Central memory CD8-positive, alpha-beta T cell (primary cell): ENCODE measurements at regions not wholly inside any gene's neighbourhood (a gene's known extent, or its start where the extent isn't known, plus 50 kb on each side); places are given as distances from the start of the nearest gene placed in this dataset.

ENCODE experiments used
- ATAC-seq: fragments of 150-1000 bp; cut with Tn5 transposase; replicated peaks from 2 replicates; pipeline ENCODE4 v1.10.0; 2022; ENCODE audit warnings: mild to moderate bottlenecking, moderate FRiP score, moderate number of reproducible peaks; ENCODE audit not compliant: poor library complexity, severe bottlenecking; ENCODE audit errors: extremely low read depth
- DNase-seq, 2 donors: peaks; one replicate each; pipeline ENCODE4 v3.0.0; 2021; ENCODE audit warnings: low spot score in 2 of 2
- H3K27ac Mint-ChIP-seq: one replicate; pipeline ENCODE4 v1.8.0; 2022; ENCODE audit warnings: low read depth, mild to moderate bottlenecking, moderate library complexity, mixed read lengths
- H3K27me3 Mint-ChIP-seq: one replicate; pipeline ENCODE4 v1.8.0; 2022; ENCODE audit warnings: mixed read lengths
- H3K36me3 Mint-ChIP-seq: one replicate; pipeline ENCODE4 v1.8.0; 2022; ENCODE audit warnings: mild to moderate bottlenecking, moderate library complexity, mixed read lengths; ENCODE audit not compliant: insufficient read depth
- H3K4me1 Mint-ChIP-seq: one replicate; pipeline ENCODE4 v1.8.0; 2022; ENCODE audit warnings: mixed read lengths
- H3K4me3 Mint-ChIP-seq: one replicate; pipeline ENCODE4 v1.8.0; 2022; ENCODE audit warnings: mild to moderate bottlenecking, moderate library complexity, mixed read lengths
- H3K9me3 Mint-ChIP-seq: one replicate; pipeline ENCODE4 v1.8.0; 2022; ENCODE audit warnings: mixed read lengths

DNA sequence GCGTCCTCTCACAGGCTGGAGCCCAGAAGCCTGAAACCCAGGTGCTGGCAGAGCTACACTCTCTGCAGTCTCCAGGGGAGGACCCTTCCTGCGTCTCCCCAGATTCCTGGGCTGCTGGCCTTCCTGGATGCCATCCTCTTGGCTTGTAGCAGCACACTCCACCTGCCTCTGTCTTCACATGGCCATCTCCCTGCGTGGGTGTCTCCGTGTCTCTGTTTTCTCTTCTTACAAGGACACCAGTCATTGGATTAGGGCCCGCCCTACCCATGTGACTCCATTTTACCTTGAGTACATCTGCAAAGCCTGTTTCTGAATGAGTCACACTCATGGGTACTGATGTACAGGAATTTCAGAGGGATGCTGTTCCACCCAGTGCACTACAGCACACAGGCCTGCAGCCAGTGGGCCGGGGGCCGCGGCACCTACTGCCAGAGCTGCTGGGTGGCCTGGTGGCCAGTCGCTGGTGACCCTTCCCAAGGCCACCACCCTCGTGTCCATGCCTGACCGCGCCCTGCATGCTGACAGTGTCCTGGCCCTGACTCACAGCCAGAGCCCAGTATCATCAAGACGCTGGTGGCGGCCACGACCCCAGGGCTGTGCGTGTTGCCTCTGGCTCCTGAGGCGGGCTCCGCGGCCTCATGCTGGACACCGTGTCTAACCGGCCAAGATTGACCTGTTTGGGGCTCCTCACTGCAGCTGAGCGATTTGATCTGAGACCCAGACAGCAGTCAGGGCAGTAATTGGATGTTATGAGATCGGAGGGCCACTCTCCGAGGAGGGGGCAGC lies 63.6 kb upstream of the NKX1-1 start:
- no peaks in the 10 kb centered on the region for H3K27me3 Mint-ChIP-seq
- peaks cover 14% of the 10 kb centered on the region for H3K9me3 Mint-ChIP-seq
- H3K4me1 Mint-ChIP-seq, result no peaks in the 10 kb centered on the region
- no peak overlapping the region for H3K27ac Mint-ChIP-seq
- DNase-seq (no peak), ATAC-seq (no peak)
- H3K36me3 Mint-ChIP-seq, result no peaks in the 10 kb centered on the region
- no peak overlapping the region for H3K4me3 Mint-ChIP-seq

DNA sequence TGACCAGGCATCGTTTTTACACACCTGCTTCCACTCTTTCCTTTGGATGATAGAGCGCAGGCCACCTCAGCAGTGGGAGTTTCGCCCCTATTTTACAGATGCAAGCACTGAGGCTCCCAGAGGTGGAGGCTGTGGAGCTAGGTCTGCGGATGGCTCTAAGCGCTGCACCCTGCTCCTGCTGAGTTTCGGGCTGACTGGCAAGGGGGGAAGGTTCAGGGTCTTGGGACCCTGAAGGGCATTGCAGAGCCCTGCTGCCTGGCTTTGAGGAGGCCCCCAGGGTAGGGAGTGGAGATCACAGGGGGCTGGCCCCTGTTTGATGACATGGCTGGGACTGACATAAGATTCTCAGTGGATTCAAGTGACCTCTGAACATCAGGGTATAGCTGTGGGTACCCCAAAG lies 62.8 kb upstream of the NKX1-1 start:
- no peak for DNase-seq
- H3K9me3 Mint-ChIP-seq, result peaks cover 14% of the 10 kb centered on the region
- H3K4me3 Mint-ChIP-seq, result no peak overlapping the region
- no peaks in the 10 kb centered on the region for H3K27me3 Mint-ChIP-seq
- ATAC-seq, result no peak
- H3K4me1 Mint-ChIP-seq, result no peaks in the 10 kb centered on the region
- no peak overlapping the region for H3K27ac Mint-ChIP-seq
- no peaks in the 10 kb centered on the region for H3K36me3 Mint-ChIP-seq

DNA sequence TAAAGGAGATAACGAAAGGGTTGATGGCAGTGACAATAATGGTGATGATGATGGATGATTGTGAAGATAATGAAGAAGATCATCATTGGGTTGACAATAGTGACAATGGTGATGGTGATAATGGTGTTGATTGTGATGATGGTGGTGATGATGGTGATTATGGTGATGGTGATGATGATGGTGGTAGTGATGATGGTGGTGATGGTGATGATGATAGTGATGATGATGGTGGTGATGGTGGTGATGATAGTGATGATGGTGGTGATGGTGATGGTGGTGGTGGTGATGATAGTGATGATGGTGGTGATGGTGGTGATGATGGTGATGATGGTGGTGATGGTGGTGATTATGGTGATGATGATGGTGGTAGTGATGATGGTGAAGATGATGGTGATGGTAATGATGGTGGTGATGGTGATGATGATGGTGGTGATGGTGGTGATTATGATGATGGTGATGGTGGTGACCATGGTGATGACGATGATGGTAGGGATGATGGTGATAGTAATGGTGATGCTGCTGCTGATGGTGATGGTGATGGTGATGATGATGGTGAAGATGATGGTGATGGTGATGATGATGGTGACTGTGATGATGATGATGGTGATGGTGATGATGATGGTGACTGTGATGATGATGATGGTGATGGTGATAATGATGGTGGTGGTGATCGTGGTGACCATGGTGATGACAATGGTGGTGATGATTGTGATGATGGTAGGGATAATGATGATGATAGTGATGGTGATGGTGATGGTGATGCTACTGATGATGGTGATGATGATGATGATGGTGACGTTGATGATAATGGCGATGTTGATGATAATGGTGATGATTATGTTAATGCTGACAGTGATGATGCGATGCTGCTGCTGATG lies 61.6 kb upstream of the NKX1-1 start:
- peaks cover 14% of the 10 kb centered on the region for H3K9me3 Mint-ChIP-seq
- no peaks in the 10 kb centered on the region for H3K27me3 Mint-ChIP-seq
- ATAC-seq (no peak), DNase-seq (no peak)
- H3K36me3 Mint-ChIP-seq, result no peaks in the 10 kb centered on the region
- H3K27ac Mint-ChIP-seq, result no peak overlapping the region
- no peaks in the 10 kb centered on the region for H3K4me1 Mint-ChIP-seq
- no peak overlapping the region for H3K4me3 Mint-ChIP-seq

DNA sequence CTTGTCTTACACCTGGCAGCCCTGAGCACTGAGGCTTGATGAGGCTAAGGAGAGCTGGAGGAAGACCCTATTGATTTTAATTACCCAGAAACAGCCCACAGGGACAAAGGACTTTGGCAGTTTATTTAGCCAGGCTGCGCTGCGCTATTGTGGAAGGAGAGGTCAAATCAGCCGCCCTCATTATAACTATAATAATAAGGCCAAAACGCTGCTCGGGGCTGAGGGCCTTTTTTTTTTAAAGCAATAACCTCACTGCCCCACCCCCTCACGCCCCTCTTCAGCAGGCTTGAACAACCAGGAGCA lies 60.6 kb upstream of the NKX1-1 start:
- Mint-ChIP-seq H3K4me1 (no peaks in the 10 kb centered on the region), H3K36me3 (no peaks in the 10 kb centered on the region), H3K27me3 (peaks cover 7% of the 10 kb centered on the region), H3K4me3 (no peak overlapping the region), H3K27ac (no peak overlapping the region), H3K9me3 (peaks cover 14% of the 10 kb centered on the region)
- no peak for DNase-seq
- ATAC-seq, result no peak

DNA sequence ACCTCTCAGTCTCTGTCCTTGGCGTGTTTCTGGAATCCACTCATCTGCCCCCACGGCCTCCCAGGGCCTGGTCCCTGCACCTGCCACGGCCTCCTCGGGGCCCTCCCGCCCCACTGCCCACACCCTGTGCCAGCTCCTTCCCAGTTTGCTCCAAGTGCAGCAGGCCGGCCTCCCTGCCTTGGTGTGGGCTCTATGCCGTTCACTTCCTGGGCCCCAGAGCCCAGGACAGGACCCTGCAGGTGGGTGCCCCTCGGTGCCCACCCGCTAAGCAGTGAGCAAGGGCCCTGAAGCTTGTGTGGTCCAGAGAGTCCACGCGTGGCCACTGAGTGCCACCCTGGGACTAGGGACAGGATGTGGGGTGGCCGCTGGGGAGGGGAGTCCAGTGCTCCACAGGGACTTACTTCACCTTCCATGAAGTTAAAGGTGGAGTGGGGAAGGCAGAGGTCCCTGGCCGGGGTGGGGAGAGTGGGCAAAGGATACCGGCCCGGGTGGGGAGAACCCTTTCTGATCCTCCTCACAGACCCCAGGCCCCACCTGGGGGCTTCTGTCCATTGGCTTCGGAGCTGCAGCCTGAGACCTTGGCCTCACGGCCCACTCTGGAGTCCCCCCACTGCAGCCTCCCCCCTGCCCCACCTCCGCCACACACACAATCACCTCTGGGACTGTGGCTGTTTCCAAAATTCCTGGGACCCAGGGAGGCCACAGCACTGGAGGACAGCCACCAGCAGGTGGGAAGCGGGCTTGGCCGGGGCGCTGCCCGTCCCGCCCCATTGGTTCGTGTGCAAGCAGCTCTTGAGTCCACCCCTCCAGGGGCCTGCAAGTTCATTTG lies 60.0 kb upstream of the NKX1-1 start:
- H3K36me3 Mint-ChIP-seq, result no peaks in the 10 kb centered on the region
- H3K4me3 Mint-ChIP-seq, result no peak overlapping the region
- H3K9me3 Mint-ChIP-seq, result peaks cover 14% of the 10 kb centered on the region
- peaks cover 13% of the 10 kb centered on the region for H3K27me3 Mint-ChIP-seq
- H3K27ac Mint-ChIP-seq, result no peak overlapping the region
- H3K4me1 Mint-ChIP-seq, result no peaks in the 10 kb centered on the region
- DNase-seq (no peak), ATAC-seq (no peak)

DNA sequence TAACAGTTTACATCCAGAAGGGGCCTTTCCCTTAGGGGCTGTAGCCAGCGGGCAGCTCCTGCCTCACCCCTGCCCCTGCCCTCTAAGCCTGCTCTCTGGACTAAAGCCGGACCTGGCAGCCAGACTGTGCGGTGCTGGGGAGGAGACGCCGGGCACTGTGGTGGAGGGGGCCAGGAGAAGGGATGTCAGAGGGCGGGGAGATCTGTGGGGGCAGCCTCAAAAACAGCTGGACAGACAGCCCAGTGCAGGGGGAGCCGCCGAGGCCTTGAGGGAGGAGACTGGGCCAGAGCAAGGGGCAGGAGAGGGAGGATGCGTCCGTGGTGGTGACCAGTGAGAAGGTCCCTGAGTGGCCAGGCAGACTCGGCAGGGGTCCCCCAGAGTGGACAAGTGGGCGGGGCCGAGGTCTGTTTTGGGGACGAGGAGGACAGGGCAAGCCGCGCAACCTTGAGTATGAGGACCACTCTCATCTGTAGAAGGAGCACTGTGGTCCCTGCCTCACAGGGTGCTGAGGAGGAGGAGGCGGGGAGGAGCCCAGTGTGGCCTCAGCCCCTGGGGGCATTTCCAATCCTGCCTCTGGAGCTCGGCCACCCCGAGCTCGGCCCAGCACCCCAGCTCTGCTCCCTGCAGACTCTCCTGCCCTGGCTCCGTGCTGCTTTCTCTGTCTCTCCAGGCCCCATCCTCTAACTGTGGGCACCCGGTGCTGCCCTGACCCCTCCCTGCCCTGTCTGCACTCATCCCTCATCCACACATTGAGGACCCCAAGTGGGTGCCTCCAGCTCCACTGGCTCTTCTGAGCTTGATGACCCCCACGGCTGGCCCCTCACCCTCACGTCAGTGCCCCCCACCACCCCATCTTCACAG lies 59.2 kb upstream of the NKX1-1 start:
- Mint-ChIP-seq H3K4me3 (no peak overlapping the region), H3K4me1 (no peaks in the 10 kb centered on the region), H3K9me3 (peaks cover 14% of the 10 kb centered on the region), H3K27ac (no peak overlapping the region), H3K36me3 (no peaks in the 10 kb centered on the region), H3K27me3 (peaks cover 21% of the 10 kb centered on the region)
- DNase-seq, result no peak
- ATAC-seq, result no peak

DNA sequence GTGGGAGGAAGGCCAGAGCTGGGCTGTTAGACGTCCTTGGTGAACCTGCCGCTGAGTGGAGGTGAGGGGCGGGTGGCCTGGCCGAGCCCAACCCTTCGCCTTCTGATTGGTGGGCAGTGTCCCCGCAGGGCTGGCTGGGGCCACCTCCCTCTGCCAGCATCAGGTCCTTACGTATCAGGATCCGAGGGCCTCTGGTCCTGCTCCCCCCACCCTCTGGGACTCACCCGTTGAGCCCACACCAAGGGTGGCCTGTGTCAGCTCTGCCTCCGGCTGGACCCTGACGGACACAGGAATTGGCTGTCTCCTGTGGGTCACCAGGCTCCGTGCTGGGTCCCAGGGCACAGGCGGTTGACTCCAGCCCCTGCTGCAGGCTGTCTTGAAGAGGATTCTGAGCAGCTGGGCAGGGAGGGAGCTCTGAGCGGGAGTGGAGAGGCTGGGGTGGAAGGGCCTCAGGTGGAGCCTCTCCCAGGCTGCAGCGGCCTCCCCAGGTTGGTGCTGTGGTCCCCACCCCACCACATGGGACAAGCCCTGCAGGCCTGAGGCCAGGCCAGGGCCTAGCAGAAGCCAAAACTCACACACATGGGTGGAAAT lies 58.4 kb upstream of the NKX1-1 start:
- DNase-seq (no peak), ATAC-seq (no peak)
- H3K4me3 Mint-ChIP-seq, result no peak overlapping the region
- H3K9me3 Mint-ChIP-seq, result peaks cover 14% of the 10 kb centered on the region
- no peaks in the 10 kb centered on the region for H3K4me1 Mint-ChIP-seq
- H3K36me3 Mint-ChIP-seq, result no peaks in the 10 kb centered on the region
- H3K27me3 Mint-ChIP-seq, result peaks cover 28% of the 10 kb centered on the region
- no peak overlapping the region for H3K27ac Mint-ChIP-seq

DNA sequence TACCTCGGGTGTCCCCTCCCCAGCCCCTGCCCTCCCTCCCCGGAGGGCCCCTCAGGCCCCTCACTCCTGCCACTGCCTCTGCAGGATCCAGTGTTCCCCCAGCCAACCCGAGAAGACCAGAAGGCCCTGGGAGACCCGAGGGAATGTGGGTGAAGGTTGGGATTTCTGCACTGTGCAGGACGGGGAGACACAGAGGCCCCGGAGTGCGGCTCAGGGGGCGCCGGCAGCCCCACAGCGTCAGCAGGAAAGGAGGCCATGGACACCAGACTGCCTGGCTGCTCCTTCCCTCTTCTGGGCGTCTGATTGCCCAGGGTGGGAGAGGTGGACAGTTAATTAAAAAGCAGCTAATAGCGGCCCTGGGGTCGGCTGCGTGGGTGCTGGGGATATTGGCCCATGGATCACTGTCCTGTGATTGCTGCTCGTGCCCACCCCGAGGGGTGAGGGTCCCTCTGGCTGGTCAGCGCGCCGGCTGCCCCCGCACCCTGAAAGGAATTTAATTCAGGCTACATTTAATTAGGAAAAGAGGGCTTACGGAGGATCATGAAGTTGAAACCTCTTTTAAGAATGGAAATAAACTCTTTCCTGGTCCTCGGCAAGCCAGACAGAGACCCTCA lies 57.8 kb upstream of the NKX1-1 start:
- Mint-ChIP-seq H3K27ac (no peak overlapping the region), H3K9me3 (peaks cover 14% of the 10 kb centered on the region), H3K4me3 (no peak overlapping the region), H3K27me3 (peaks cover 28% of the 10 kb centered on the region), H3K36me3 (no peaks in the 10 kb centered on the region), H3K4me1 (no peaks in the 10 kb centered on the region)
- ATAC-seq, result no peak
- no peak for DNase-seq

DNA sequence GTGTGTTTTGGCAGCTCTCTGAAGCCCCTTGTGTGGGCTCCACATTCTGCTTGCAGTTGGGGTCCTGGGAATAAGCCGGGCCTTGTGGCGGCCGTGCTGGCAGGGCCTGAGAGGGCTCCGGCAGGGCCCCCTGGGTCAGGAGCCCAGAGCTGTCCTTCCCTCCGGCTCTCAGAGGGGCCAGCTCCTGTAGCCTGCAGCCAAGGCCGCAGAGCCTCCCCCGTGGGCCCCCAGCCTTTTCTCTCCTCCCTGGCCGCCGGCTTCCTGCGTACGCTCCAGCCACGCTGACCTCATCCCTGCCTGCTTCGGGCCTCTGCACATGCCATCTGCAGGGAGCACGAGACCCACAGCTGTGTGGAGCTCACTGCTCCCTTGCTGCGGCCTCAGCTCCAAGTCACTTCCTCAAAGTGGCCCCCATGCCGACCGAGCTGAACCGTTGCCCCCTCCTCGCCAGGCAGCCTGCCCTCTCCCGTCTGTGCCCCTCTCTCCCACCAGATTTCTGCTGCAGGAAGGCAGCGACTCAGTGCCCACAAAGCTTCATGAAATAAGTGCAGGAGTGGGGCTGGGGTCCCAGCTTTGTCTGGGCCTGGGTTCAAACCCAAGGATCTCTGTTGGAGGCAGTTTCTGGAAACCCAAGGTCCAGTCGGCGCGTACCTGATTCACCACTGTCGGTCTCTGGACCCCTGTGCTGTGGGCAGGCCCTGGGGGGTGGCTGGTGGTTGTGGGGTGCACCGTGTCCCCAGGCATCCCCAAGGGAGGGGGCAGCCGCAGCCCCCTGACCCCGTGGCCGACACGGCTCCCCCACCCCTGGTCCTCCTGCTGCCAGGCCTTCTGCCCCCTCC lies 57.1 kb upstream of the NKX1-1 start:
- H3K27me3 Mint-ChIP-seq, result peaks cover 33% of the 10 kb centered on the region
- H3K36me3 Mint-ChIP-seq, result no peaks in the 10 kb centered on the region
- no peak overlapping the region for H3K4me3 Mint-ChIP-seq
- H3K9me3 Mint-ChIP-seq, result peaks cover 12% of the 10 kb centered on the region
- H3K4me1 Mint-ChIP-seq, result no peaks in the 10 kb centered on the region
- ATAC-seq (no peak), DNase-seq (no peak)
- no peak overlapping the region for H3K27ac Mint-ChIP-seq

DNA sequence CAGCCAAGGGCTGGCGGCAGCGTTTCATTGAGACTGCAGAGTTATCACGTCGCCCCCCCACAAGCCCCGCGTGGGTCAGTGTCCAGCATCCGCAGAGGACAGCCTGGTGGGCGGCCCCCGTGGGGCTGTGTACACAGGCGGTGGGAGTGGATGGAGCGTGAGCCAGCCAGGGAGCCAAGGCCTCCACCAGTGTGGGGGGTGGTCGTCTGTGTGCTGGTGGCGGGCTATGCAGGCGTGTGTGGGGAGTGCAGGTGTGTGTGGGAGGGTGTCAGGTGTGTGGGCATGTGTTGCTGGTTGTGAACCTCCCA lies 56.5 kb upstream of the NKX1-1 start:
- ATAC-seq, result no peak
- Mint-ChIP-seq H3K36me3 (no peaks in the 10 kb centered on the region), H3K27ac (no peak overlapping the region), H3K4me3 (no peak overlapping the region), H3K27me3 (peaks cover 38% of the 10 kb centered on the region), H3K9me3 (peaks cover 6% of the 10 kb centered on the region), H3K4me1 (no peaks in the 10 kb centered on the region)
- no peak for DNase-seq
